ENCODE measurements at regions not wholly inside any gene's neighbourhood (a gene's known extent, or its start where the extent isn't known, plus 50 kb on each side); places are given as distances from the start of the nearest gene placed in this dataset.

- DNase-seq (ENCODE audit: low spot score), result no peak
Measured at GRCh38 chr13:85538957-85539356, 260.3 kb downstream of the SLITRK6 start.

- no peak for DNase-seq (ENCODE audit: low spot score)
Measured at GRCh38 chr13:85537601-85538000, 261.6 kb downstream of the SLITRK6 start.

GRCh38 chr13:85536706-85537105 is 262.5 kb downstream of the SLITRK6 start:
- no peak for DNase-seq (ENCODE audit: low spot score)

- DNase-seq (ENCODE audit: low spot score), result no peak
Measured at GRCh38 chr13:85535316-85536084, 263.7 kb downstream of the SLITRK6 start.

GRCh38 chr13:85533911-85534310 is 265.3 kb downstream of the SLITRK6 start:
- no peak for DNase-seq (ENCODE audit: low spot score)

DNA sequence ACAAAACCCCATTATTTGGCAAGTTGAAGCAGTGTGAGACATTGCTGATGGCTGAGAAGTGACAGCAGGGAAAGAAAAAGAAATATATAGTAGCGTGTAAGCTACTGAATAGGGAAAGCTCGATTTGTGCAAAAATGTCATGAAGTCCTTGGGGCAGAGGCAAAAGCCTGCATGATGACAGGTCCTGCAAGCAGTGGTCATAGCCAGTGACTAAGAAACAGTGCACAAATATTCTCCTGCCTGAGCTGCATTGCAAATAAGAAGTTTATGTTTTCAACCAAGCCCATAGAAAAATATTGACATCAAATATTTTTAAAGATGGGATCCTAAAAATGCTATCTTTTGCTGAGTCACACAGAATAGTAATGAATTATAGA is 270.0 kb downstream of the SLITRK6 start:
- DNase-seq (ENCODE audit: low spot score), result no peak

DNA sequence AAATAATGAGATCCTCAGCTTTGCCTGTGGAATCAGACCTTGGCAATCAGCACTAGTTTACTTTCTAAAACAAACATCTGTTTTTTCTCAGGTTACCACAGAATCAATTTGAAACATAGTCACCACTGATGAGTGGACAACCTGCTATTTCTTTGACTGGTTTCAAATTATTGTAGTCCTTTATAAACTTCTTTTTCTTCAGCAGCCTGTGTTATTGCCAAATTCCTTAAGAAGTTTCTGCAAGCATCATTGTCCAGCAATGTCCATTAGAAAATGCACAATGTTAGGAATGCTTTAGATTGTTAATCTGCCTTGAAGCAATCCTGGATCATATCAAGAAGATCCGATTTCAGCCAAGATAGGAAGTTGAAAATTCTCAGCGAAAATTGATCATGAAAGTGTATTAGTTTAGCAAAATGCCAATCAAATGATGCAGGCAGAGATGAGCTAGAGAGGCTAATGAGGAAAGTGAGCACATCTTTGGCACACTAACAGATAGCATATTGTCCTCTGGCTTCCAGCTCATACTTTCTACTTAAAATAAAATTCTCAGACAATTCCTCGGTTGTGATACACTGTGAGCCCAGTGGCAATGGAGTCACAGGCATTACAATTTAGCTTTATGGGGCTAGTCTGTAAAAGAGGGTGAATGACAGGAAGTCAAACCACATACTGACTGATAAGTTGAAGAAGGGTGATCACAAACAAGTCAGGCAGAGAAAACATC is 270.6 kb downstream of the SLITRK6 start:
- no peak for DNase-seq (ENCODE audit: low spot score)

DNA sequence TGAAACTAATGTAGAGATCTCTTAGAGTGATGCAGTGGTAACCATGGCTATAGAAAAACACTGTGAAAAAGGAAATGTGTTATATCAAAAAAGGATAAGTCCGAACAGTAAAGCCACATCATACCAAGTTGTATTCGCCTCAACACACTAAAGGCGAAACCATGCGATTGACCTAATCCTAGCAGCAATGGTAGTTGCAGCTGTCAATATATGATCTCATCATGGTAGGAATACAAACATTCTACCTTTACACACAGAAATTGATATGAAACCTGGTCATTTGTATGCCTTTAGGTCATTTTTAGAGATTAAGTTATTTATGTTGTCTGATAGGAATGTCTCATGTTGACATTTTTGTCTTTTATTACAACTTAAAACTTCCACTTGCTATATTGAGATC is 271.9 kb downstream of the SLITRK6 start:
- no peak for DNase-seq (ENCODE audit: low spot score)

- no peak for DNase-seq (ENCODE audit: low spot score)
Measured at GRCh38 chr13:85525411-85525810, 273.8 kb downstream of the SLITRK6 start.

- no peak for DNase-seq (ENCODE audit: low spot score)
Measured at GRCh38 chr13:85521657-85522056, 277.6 kb downstream of the SLITRK6 start.

GRCh38 chr13:85520445-85520844 is 278.8 kb downstream of the SLITRK6 start:
- no peak for DNase-seq (ENCODE audit: low spot score)

- DNase-seq (ENCODE audit: low spot score), result no peak
Measured at GRCh38 chr13:85519363-85519762, 279.9 kb downstream of the SLITRK6 start.

GRCh38 chr13:85512421-85512820 is 286.8 kb downstream of the SLITRK6 start:
- no peak for DNase-seq (ENCODE audit: low spot score)

- DNase-seq (ENCODE audit: low spot score), result no peak
Measured at GRCh38 chr13:85509512-85509911, 289.7 kb downstream of the SLITRK6 start.

- no peak for DNase-seq (ENCODE audit: low spot score)
Measured at GRCh38 chr13:85508683-85509329, 290.4 kb downstream of the SLITRK6 start.

DNA sequence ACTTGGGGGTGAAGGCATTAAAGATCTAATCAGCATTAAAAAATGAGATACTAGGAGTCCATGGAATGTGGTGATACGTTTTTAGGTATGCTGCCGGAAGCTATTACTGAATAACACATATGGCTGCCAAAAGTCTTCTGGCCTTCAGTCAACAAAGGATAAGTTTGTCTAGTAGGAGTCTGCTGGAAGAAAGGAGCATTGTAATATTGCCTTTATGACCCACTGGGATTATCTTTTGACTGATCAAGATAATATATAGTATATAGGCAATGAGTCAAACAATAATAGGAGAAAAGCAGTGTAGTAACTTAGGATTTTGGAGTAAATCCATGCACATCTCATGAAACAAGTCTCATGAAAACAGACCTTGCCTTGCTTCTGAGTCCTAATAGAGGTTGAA is 295.4 kb downstream of the SLITRK6 start:
- no peak for DNase-seq (ENCODE audit: low spot score)

- DNase-seq (ENCODE audit: low spot score), result no peak
Measured at GRCh38 chr13:85501616-85502015, 297.6 kb downstream of the SLITRK6 start.

DNA sequence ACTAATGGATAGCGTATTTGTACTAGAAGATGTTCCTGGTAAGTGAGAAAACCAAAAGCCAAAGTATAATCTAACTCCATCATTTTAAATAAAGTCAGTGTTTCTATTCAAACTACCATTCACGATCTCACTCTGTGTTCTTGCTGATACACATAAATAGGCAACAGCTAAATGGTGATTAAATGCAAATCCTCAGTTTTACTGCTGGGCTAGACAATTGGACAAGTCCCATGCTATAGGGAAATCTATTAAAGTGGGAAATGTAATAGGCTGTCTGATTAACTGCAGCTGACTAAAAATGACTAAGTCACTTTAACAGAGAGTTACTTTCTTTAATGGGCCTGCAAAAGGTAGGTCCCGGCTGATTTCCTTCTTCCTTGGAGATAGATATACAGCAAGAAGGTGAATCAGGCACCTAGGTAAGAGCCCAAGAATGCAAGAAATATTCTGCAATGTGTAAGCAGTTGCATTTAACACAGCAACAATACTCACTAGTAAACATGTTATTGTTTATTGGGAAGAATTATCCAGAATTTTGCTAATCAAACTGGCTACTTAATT is 298.4 kb downstream of the SLITRK6 start:
- no peak for DNase-seq (ENCODE audit: low spot score)

DNA sequence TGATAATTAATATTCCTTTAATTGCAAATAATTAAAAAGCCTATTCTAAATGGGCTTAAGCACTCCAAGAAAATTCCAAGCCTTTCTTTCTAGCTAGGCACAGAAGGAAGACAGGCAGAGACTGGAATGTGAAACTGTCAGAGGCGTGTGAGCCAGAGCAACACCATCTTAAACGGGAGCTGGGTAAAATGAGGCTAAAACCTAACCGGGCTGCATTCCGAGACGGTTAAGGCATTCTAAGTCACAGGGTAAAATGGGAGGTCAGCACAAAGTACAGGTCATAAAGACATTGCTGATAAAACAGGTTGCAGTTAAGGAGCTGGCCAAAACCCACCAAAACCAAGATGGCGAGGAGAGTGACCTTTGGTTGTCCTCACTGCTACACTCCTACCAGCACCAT is 300.4 kb downstream of the SLITRK6 start:
- DNase-seq (ENCODE audit: low spot score), result no peak

- no peak for DNase-seq (ENCODE audit: low spot score)
Measured at GRCh38 chr13:85497652-85498051, 301.6 kb downstream of the SLITRK6 start.

- no peak for DNase-seq (ENCODE audit: low spot score)
Measured at GRCh38 chr13:85492283-85492682, 306.9 kb downstream of the SLITRK6 start.

- DNase-seq (ENCODE audit: low spot score), result no peak
Measured at GRCh38 chr13:85486663-85487062, 312.6 kb downstream of the SLITRK6 start.

DNA sequence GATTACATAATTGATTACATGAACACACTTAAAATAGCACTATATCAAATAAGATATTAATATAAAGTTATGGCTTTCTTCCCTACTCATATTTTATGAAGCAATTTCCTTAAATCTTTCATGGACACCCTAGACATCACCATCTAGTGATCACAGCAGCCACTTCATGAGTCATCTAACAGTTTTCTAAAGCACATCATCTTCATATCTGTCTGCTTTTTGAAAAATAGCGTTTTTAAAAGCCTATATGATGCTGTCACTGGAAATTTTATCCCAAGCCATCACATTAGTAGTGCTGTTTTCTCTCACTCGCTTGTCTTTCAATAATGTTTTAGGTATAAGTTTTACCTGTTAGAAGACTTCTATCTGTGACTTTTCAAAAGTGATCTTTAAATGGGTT is 326.1 kb downstream of the SLITRK6 start:
- DNase-seq (ENCODE audit: low spot score), result no peak
